DMS114 treated with DMSO at 0.1 percent for 48 hours (cell line): ENCODE measurements at regions not wholly inside any gene's neighbourhood (a gene's known extent, or its start where the extent isn't known, plus 50 kb on each side); places are given as distances from the start of the nearest gene placed in this dataset.
"Not testable (repeated sequence)": the region's sequence is repeated elsewhere in the genome, so short reads cannot be mapped to it uniquely, and the experiment has no call there.

Experiments
- DNase-seq: peaks from one replicate; lab custom pipeline; 2025; ENCODE audit not compliant: unreplicated experiment; lab: John Stamatoyannopoulos, UW

GRCh38 chr12:124159655-124160054, 135.2 kb upstream of the RFLNA start:
- DNase-seq: no peak

GRCh38 chr12:124160097-124160756, 134.7 kb upstream of the RFLNA start:
- no peak for DNase-seq

- not testable (repeated sequence) for DNase-seq
Measured at GRCh38 chr12:124161402-124161801, 133.5 kb upstream of the RFLNA start.

- DNase-seq: no peak
Measured at GRCh38 chr12:124162151-124163110, 132.5 kb upstream of the RFLNA start.

- no peak for DNase-seq
Measured at GRCh38 chr12:124165695-124166094, 129.2 kb upstream of the RFLNA start.

- DNase-seq: no peak
Measured at GRCh38 chr12:124167141-124167540, 127.8 kb upstream of the RFLNA start.

GRCh38 chr12:124168016-124168786, 126.7 kb upstream of the RFLNA start:
- DNase-seq: no peak

- DNase-seq: no peak
Measured at GRCh38 chr12:124169577-124170284, 125.2 kb upstream of the RFLNA start.

- no peak for DNase-seq
Measured at GRCh38 chr12:124170760-124171159, 124.1 kb upstream of the RFLNA start.

GRCh38 chr12:124171231-124171979, 123.5 kb upstream of the RFLNA start:
- DNase-seq: no peak

GRCh38 chr12:124172636-124173035, 122.3 kb upstream of the RFLNA start:
- no peak for DNase-seq

- no peak for DNase-seq
Measured at GRCh38 chr12:124173692-124174091, 121.2 kb upstream of the RFLNA start.

GRCh38 chr12:124174451-124175348, 120.2 kb upstream of the RFLNA start:
- no peak for DNase-seq

- no peak for DNase-seq
Measured at GRCh38 chr12:124175704-124176103, 119.2 kb upstream of the RFLNA start.

- DNase-seq: no peak
Measured at GRCh38 chr12:124177276-124177950, 117.5 kb upstream of the RFLNA start.

GRCh38 chr12:124177951-124178316, 117.0 kb upstream of the RFLNA start:
- no peak for DNase-seq

- no peak for DNase-seq
Measured at GRCh38 chr12:124179936-124180607, 114.8 kb upstream of the RFLNA start.

- no peak for DNase-seq
Measured at GRCh38 chr12:124183172-124183571, 111.7 kb upstream of the RFLNA start.
